GM23338 (cell line): ENCODE measurements at regions not wholly inside any gene's neighbourhood (a gene's known extent, or its start where the extent isn't known, plus 50 kb on each side); places are given as distances from the start of the nearest gene placed in this dataset.

Source experiments
- ATAC-seq: fragments of 200-7000 bp; cut with Tn5 transposase; 3 replicates; pipeline ENCODE4 v1.9.1; 2020
- DNase-seq: peaks from one replicate; pipeline ENCODE4 v3.0.0-alpha.2; 2015; ENCODE audit warnings: low spot score
- H2AFZ ChIP-seq: fragments of 200-600 bp; sonication (generic); 2 replicates; pipeline ENCODE4 v1.8.0; 2016; ENCODE audit warnings: antibody characterized with exemption, mild to moderate bottlenecking, moderate library complexity
- H3F3A ChIP-seq: fragments of 200-600 bp; sonication (generic); replicated peaks from 2 replicates; pipeline ENCODE4 v1.8.0; 2017; ENCODE audit warnings: antibody characterized with exemption, mixed run types, low read depth
- H3K27ac ChIP-seq: fragments of 200-600 bp; sonication (generic); 2 replicates; pipeline ENCODE4 v1.6.1; 2016; ENCODE audit warnings: low read depth
- H3K27me3 ChIP-seq: fragments of 200-600 bp; sonication (generic); 2 replicates; pipeline ENCODE4 v1.8.0; 2016; ENCODE audit warnings: mild to moderate bottlenecking, mixed run types, moderate library complexity; ENCODE audit not compliant: insufficient read depth
- H3K36me3 ChIP-seq: fragments of 200-600 bp; sonication (generic); 2 replicates; pipeline ENCODE4 v1.8.0; 2016; ENCODE audit warnings: mild to moderate bottlenecking; ENCODE audit not compliant: insufficient read depth
- H3K4me1 ChIP-seq: fragments of 200-600 bp; sonication (generic); 2 replicates; pipeline ENCODE4 v1.8.0; 2016; ENCODE audit warnings: mild to moderate bottlenecking, moderate library complexity; ENCODE audit not compliant: insufficient read depth
- H3K4me2 ChIP-seq: fragments of 200-600 bp; sonication (generic); 2 replicates; pipeline ENCODE4 v1.7.1; 2017; ENCODE audit warnings: mixed run types
- H3K4me3 ChIP-seq: fragments of 200-600 bp; sonication (generic); 2 replicates; pipeline ENCODE4 v1.6.1; 2016; ENCODE audit warnings: mixed run types
- H3K79me2 ChIP-seq: fragments of 200-600 bp; sonication (generic); replicated peaks from 2 replicates; pipeline ENCODE4 v1.8.0; 2017; ENCODE audit warnings: mild to moderate bottlenecking; ENCODE audit not compliant: insufficient read depth
- H3K9me2 ChIP-seq: fragments of 200-600 bp; sonication (generic); 2 replicates; pipeline ENCODE4 v1.8.0; 2017; ENCODE audit not compliant: insufficient read depth
- H4K20me1 ChIP-seq: fragments of 200-600 bp; sonication (generic); replicated peaks from 2 replicates; pipeline ENCODE4 v1.8.0; 2017; ENCODE audit warnings: mild to moderate bottlenecking; ENCODE audit not compliant: insufficient read depth
- H3K27ac Mint-ChIP-seq: 2 replicates; pipeline ENCODE4 v1.8.0; 2020; ENCODE audit warnings: inconsistent platforms, mild to moderate bottlenecking, moderate library complexity, mixed read lengths
- H3K27me3 Mint-ChIP-seq: 3 replicates; pipeline ENCODE4 v1.8.0; 2022; ENCODE audit warnings: low read depth, mild to moderate bottlenecking, moderate library complexity, mixed read lengths, inconsistent platforms; ENCODE audit not compliant: insufficient read depth, poor library complexity
- H3K36me3 Mint-ChIP-seq: 3 replicates; pipeline ENCODE4 v1.8.0; 2021; ENCODE audit warnings: low read depth, mild to moderate bottlenecking, inconsistent platforms, moderate library complexity, mixed read lengths
- H3K4me1 Mint-ChIP-seq: 3 replicates; pipeline ENCODE4 v1.8.0; 2020; ENCODE audit warnings: mild to moderate bottlenecking, inconsistent platforms, mixed read lengths
- H3K4me3 Mint-ChIP-seq: 3 replicates; pipeline ENCODE4 v1.8.0; 2021; ENCODE audit warnings: moderate library complexity, mild to moderate bottlenecking, inconsistent platforms, mixed read lengths
- H3K9me3 Mint-ChIP-seq: 3 replicates; pipeline ENCODE4 v1.8.0; 2020; ENCODE audit warnings: moderate library complexity, mild to moderate bottlenecking, inconsistent platforms, mixed read lengths
- CREB1 ChIP-seq: fragments of 250-450 bp; sonication (Bioruptor Pico); IDR thresholded peaks from 2 replicates; pipeline ENCODE4 v1.5.0; 2020; ENCODE audit warnings: low read depth, mild to moderate bottlenecking, moderate library complexity
- CTCF ChIP-seq, 2 experiments: fragments of 200-600 bp in 1 of 2; sonication (generic) in 1 of 2; conservative IDR thresholded peaks; 2 replicates each; pipeline versions ENCODE4 v1.5.1 to v1.6.1; 2016 to 2017; ENCODE audit warnings: antibody characterized with exemption in 2 of 2, low read depth in 2 of 2, mild to moderate bottlenecking in 2 of 2, moderate library complexity in 1 of 2
- ETS1 ChIP-seq: IDR thresholded peaks from 2 replicates; pipeline ENCODE4 v1.6.1; 2016; ENCODE audit warnings: antibody characterized with exemption
- EZH2 ChIP-seq: fragments of 200-600 bp; sonication (generic); IDR thresholded peaks from one replicate; pipeline ENCODE4 v1.8.0; 2017; ENCODE audit warnings: antibody characterized with exemption, mild to moderate bottlenecking, low read depth; ENCODE audit not compliant: unreplicated experiment
- EZH2phosphoT487 ChIP-seq: fragments of 200-600 bp; sonication (generic); IDR thresholded peaks from one replicate; pipeline ENCODE4 v1.8.1; 2018; ENCODE audit warnings: antibody characterized with exemption; ENCODE audit not compliant: unreplicated experiment
- NANOG ChIP-seq: IDR thresholded peaks from 2 replicates; pipeline ENCODE4 v1.6.1; 2016; ENCODE audit warnings: antibody characterized with exemption, borderline replicate concordance
- POLR2AphosphoS5 ChIP-seq: IDR thresholded peaks from 2 replicates; pipeline ENCODE4 v1.6.1; 2016; ENCODE audit warnings: antibody characterized with exemption, low read depth
- REST ChIP-seq: IDR thresholded peaks from one replicate; pipeline ENCODE4 v1.6.1; 2018; ENCODE audit warnings: antibody characterized with exemption; ENCODE audit not compliant: unreplicated experiment
- STAT1 ChIP-seq: IDR thresholded peaks from one replicate; pipeline ENCODE4 v1.6.1; 2016; ENCODE audit warnings: antibody characterized with exemption; ENCODE audit not compliant: unreplicated experiment
- ZNF114 ChIP-seq: fragments of 250-450 bp; sonication (Bioruptor Pico); IDR thresholded peaks from 2 replicates; pipeline ENCODE4 v1.5.0; 2020; ENCODE audit warnings: mild to moderate bottlenecking, moderate library complexity
- ZNF462 ChIP-seq: fragments of 250-450 bp; sonication (Bioruptor Pico); IDR thresholded peaks from 2 replicates; pipeline ENCODE4 v1.5.0; 2020; ENCODE audit warnings: mild to moderate bottlenecking, moderate library complexity

- no peak for DNase-seq
- no peaks in the 10 kb centered on the region for H3K9me2 ChIP-seq
- no peak overlapping the region for H3K4me2 ChIP-seq
- Mint-ChIP-seq H3K36me3 (no peaks in the 10 kb centered on the region), H3K27me3 (no peaks in the 10 kb centered on the region), H3K27ac (no peak overlapping the region), H3K4me3 (no peak overlapping the region), H3K9me3 (no peaks in the 10 kb centered on the region), H3K4me1 (no peaks in the 10 kb centered on the region)
- H4K20me1 ChIP-seq = no peaks in the 10 kb centered on the region
- TF ChIP-seq NANOG (no peak), ZNF114 (no peak), REST (no peak), EZH2phosphoT487 (no peak), CREB1 (CRISPR knock-in tag) (no peak), ETS1 (no peak), STAT1 (no peak), CTCF (conservative IDR thresholded peaks at IDR 0.05; ENCODE audit: low read depth in 2 of 2) (no peak), EZH2 (no peak), POLR2AphosphoS5 (no peak), ZNF462 (CRISPR knock-in tag) (no peak)
- H3K27me3 ChIP-seq = no peaks in the 10 kb centered on the region
- no peak overlapping the region for H3K27ac ChIP-seq
- no peaks in the 10 kb centered on the region for H3K4me1 ChIP-seq
- no peaks in the 10 kb centered on the region for H3F3A ChIP-seq
- H2AFZ ChIP-seq = no peak overlapping the region
- no peak for ATAC-seq
- H3K4me3 ChIP-seq = no peak overlapping the region
- H3K36me3 ChIP-seq = no peaks in the 10 kb centered on the region
- no peaks in the 10 kb centered on the region for H3K79me2 ChIP-seq
Observed at GRCh38 chr9:31677415-31677814, 707.0 kb upstream of the ACO1 start.
